WTC11 (cell line): ENCODE measurements at regions not wholly inside any gene's neighbourhood (a gene's known extent, or its start where the extent isn't known, plus 50 kb on each side); places are given as distances from the start of the nearest gene placed in this dataset.

Source experiments
- ATAC-seq: fragments of 200-7000 bp; cut with Tn5 transposase; 2 replicates; pipeline ENCODE4 v1.10.0; 2021; ENCODE audit warnings: mild to moderate bottlenecking, moderate library complexity
- CTCF ChIA-PET: fragments of 300-600 bp; sonication (Branson Sonifier 250); formaldehyde crosslinking; loops from one replicate; lab custom pipeline; 2021; ENCODE audit warnings: antibody characterized with exemption; lab: Charles Lee
- POLR2A ChIA-PET: fragments of 350-600 bp; sonication (Branson Sonifier 250); formaldehyde crosslinking; loops from one replicate; lab custom pipeline; 2021; ENCODE audit warnings: antibody characterized with exemption; lab: Charles Lee
- DNase-seq: peaks from one replicate; pipeline ENCODE4 v3.0.0; 2021; ENCODE audit warnings: low spot score
- H3K27ac Mint-ChIP-seq: 2 replicates; pipeline ENCODE4 v1.8.0; 2021; ENCODE audit warnings: mixed read lengths
- H3K27me3 Mint-ChIP-seq: 2 replicates; pipeline ENCODE4 v1.8.0; 2021; ENCODE audit warnings: low read depth, mild to moderate bottlenecking, moderate library complexity, mixed read lengths
- H3K36me3 Mint-ChIP-seq: 2 replicates; pipeline ENCODE4 v1.8.0; 2021; ENCODE audit warnings: mixed read lengths
- H3K4me1 Mint-ChIP-seq: 2 replicates; pipeline ENCODE4 v1.8.0; 2022; ENCODE audit warnings: mixed read lengths
- H3K4me3 Mint-ChIP-seq: 2 replicates; pipeline ENCODE4 v1.8.0; 2021; ENCODE audit warnings: mild to moderate bottlenecking, moderate library complexity, mixed read lengths
- H3K9me3 Mint-ChIP-seq: 2 replicates; pipeline ENCODE4 v1.8.0; 2021; ENCODE audit warnings: mixed read lengths
- ATF1 ChIP-seq: sonication (generic); formaldehyde crosslinking; IDR thresholded peaks from 2 replicates; pipeline ENCODE4 v1.8.1; 2023; ENCODE audit warnings: mild to moderate bottlenecking, moderate library complexity, missing genetic modification reagents
- CREB1 ChIP-seq: sonication (generic); formaldehyde crosslinking; IDR thresholded peaks from 2 replicates; pipeline ENCODE4 v1.8.0; 2023; ENCODE audit warnings: mild to moderate bottlenecking, missing genetic modification reagents
- FOXK1 ChIP-seq: sonication (generic); formaldehyde crosslinking; IDR thresholded peaks from 2 replicates; pipeline ENCODE4 v1.8.0; 2022; ENCODE audit warnings: mild to moderate bottlenecking, moderate library complexity, missing genetic modification reagents
- FOXP1 ChIP-seq: sonication (generic); formaldehyde crosslinking; IDR thresholded peaks from 2 replicates; pipeline ENCODE4 v1.8.0; 2022; ENCODE audit warnings: missing genetic modification reagents, mild to moderate bottlenecking, moderate library complexity, borderline replicate concordance
- HMGA2 ChIP-seq: fragments of 250-450 bp; sonication (Bioruptor Pico); IDR thresholded peaks from 2 replicates; pipeline ENCODE4 v1.4.0; 2021; ENCODE audit warnings: mild to moderate bottlenecking, moderate library complexity
- IRF2 ChIP-seq: sonication (generic); formaldehyde crosslinking; IDR thresholded peaks from 2 replicates; pipeline ENCODE4 v1.8.0; 2022; ENCODE audit warnings: low read depth, missing genetic modification reagents, borderline replicate concordance
- JUN ChIP-seq: sonication (generic); formaldehyde crosslinking; IDR thresholded peaks from 2 replicates; pipeline ENCODE4 v1.8.0; 2023; ENCODE audit warnings: mild to moderate bottlenecking, missing genetic modification reagents
- MYBL2 ChIP-seq: sonication (generic); formaldehyde crosslinking; IDR thresholded peaks from 2 replicates; pipeline ENCODE4 v1.8.1; 2023; ENCODE audit warnings: mild to moderate bottlenecking, moderate library complexity, missing genetic modification reagents
- NR1H2 ChIP-seq: sonication (generic); formaldehyde crosslinking; IDR thresholded peaks from 2 replicates; pipeline ENCODE4 v1.9.0; 2021; ENCODE audit warnings: mild to moderate bottlenecking, moderate library complexity, missing genetic modification reagents
- NR2C2 ChIP-seq: sonication (generic); formaldehyde crosslinking; IDR thresholded peaks from 2 replicates; pipeline ENCODE4 v1.8.0; 2022; ENCODE audit warnings: mild to moderate bottlenecking, missing genetic modification reagents
- RELA ChIP-seq: sonication (generic); formaldehyde crosslinking; IDR thresholded peaks from 2 replicates; pipeline ENCODE4 v1.8.1; 2022; ENCODE audit warnings: missing genetic modification reagents, mild to moderate bottlenecking, borderline replicate concordance
- RORB ChIP-seq: fragments of 250-450 bp; sonication (Bioruptor Pico); IDR thresholded peaks from 2 replicates; pipeline ENCODE4 v1.9.0; 2021; ENCODE audit warnings: mild to moderate bottlenecking
- ZNF138 ChIP-seq: sonication (generic); formaldehyde crosslinking; conservative IDR thresholded peaks from 2 replicates; pipeline ENCODE4 v1.8.1; 2022; ENCODE audit warnings: mild to moderate bottlenecking, moderate library complexity, missing genetic modification reagents
- TF ChIP-seq, protein P1 (sequence below): sonication (generic); formaldehyde crosslinking; IDR thresholded peaks from 2 replicates; pipeline ENCODE4 v1.8.1; 2023; ENCODE audit warnings: mild to moderate bottlenecking, moderate library complexity, missing genetic modification reagents
- TF ChIP-seq, protein P2 (sequence below): sonication (generic); formaldehyde crosslinking; IDR thresholded peaks from 2 replicates; pipeline ENCODE4 v1.8.1; 2022; ENCODE audit warnings: mild to moderate bottlenecking, moderate library complexity, missing genetic modification reagents
- TF ChIP-seq, protein P3 (sequence below): fragments of 250-450 bp; sonication (Bioruptor Pico); IDR thresholded peaks from 2 replicates; pipeline ENCODE4 v2.1.2; 2022; ENCODE audit warnings: mild to moderate bottlenecking, moderate library complexity
- TF ChIP-seq, protein P4 (sequence below): sonication (generic); formaldehyde crosslinking; IDR thresholded peaks from 2 replicates; pipeline ENCODE4 v1.8.0; 2023; ENCODE audit warnings: missing genetic modification reagents
- TF ChIP-seq, protein P5 (sequence below): sonication (generic); formaldehyde crosslinking; IDR thresholded peaks from 2 replicates; pipeline ENCODE4 v1.8.0; 2022; ENCODE audit warnings: mild to moderate bottlenecking, missing genetic modification reagents
- TF ChIP-seq, protein P6 (sequence below): sonication (generic); formaldehyde crosslinking; IDR thresholded peaks from 2 replicates; pipeline ENCODE4 v1.8.1; 2023; ENCODE audit warnings: mild to moderate bottlenecking, missing genetic modification reagents, moderate library complexity
- TF ChIP-seq, protein P7 (sequence below): sonication (generic); formaldehyde crosslinking; conservative IDR thresholded peaks from 2 replicates; pipeline ENCODE4 v1.8.1; 2022; ENCODE audit warnings: mild to moderate bottlenecking, missing genetic modification reagents

DNA sequence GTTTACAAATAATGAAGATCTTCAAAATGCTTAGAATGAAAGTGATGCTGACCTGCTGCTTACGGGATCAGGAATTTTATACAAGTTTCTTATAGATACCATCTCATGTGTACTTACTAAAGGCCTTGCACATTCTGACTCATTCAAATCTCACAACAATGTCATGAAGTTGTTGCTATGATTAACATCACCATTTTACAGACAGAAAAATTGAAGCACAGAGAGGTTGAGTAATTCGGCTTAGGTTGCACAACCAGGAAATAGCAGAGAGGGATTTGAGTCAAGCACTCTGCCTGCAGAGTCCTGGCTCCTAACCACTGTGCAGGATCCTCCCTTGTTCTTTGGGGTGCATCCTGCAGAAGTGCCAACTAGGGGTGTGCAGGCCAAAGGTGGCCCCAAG is 471.9 kb downstream of the MIAT start (continued):
- TF ChIP-seq RORB (CRISPR knock-in tag) = no peak
- no peak for TF ChIP-seq JUN
- TF ChIP-seq, protein P1, sequence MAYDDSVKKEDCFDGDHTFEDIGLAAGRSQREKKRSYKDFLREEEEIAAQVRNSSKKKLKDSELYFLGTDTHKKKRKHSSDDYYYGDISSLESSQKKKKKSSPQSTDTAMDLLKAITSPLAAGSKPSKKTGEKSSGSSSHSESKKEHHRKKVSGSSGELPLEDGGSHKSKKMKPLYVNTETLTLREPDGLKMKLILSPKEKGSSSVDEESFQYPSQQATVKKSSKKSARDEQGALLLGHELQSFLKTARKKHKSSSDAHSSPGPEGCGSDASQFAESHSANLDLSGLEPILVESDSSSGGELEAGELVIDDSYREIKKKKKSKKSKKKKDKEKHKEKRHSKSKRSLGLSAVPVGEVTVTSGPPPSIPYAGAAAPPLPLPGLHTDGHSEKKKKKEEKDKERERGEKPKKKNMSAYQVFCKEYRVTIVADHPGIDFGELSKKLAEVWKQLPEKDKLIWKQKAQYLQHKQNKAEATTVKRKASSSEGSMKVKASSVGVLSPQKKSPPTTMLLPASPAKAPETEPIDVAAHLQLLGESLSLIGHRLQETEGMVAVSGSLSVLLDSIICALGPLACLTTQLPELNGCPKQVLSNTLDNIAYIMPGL (CRISPR knock-in tag) = no peak

DNA sequence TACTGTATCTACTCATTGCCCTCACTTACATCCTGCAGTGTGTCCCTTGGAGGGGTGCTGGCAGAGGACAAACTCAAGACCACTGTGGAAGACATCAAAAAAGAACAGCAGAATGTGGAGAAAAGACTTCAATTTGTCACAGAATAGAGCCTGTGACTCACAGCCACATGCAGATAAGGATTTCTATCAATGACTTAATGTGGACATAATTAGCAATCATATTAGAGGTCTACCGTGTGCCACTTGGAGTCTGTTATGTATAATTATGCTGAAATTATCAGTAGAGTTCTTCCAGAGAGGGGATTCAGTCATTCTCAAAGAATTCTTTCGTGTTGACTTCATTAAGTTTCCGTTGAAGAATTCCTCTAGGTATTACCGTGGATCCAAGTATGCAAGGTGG is 473.5 kb downstream of the MIAT start:
- no peaks in the 10 kb centered on the region for H3K27me3 Mint-ChIP-seq
- H3K36me3 Mint-ChIP-seq = no peaks in the 10 kb centered on the region
- ChIA-PET POLR2A (no interaction called here), CTCF (no interaction called here)
- H3K27ac Mint-ChIP-seq = no peak overlapping the region
- no peak for TF ChIP-seq HMGA2 (CRISPR knock-in tag)
- TF ChIP-seq, protein P2, sequence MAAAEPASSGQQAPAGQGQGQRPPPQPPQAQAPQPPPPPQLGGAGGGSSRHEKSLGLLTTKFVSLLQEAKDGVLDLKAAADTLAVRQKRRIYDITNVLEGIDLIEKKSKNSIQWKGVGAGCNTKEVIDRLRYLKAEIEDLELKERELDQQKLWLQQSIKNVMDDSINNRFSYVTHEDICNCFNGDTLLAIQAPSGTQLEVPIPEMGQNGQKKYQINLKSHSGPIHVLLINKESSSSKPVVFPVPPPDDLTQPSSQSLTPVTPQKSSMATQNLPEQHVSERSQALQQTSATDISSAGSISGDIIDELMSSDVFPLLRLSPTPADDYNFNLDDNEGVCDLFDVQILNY (CRISPR knock-in tag) = no peak
- TF ChIP-seq, protein P3, sequence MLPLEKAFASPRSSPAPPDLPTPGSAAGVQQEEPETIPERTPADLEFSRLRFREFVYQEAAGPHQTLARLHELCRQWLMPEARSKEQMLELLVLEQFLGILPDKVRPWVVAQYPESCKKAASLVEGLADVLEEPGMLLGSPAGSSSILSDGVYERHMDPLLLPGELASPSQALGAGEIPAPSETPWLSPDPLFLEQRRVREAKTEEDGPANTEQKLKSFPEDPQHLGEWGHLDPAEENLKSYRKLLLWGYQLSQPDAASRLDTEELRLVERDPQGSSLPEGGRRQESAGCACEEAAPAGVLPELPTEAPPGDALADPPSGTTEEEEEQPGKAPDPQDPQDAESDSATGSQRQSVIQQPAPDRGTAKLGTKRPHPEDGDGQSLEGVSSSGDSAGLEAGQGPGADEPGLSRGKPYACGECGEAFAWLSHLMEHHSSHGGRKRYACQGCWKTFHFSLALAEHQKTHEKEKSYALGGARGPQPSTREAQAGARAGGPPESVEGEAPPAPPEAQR (CRISPR knock-in tag) = no peak
- TF ChIP-seq IRF2 (CRISPR knock-in tag) = no peak
- no peak for TF ChIP-seq FOXK1
- TF ChIP-seq, protein P4, sequence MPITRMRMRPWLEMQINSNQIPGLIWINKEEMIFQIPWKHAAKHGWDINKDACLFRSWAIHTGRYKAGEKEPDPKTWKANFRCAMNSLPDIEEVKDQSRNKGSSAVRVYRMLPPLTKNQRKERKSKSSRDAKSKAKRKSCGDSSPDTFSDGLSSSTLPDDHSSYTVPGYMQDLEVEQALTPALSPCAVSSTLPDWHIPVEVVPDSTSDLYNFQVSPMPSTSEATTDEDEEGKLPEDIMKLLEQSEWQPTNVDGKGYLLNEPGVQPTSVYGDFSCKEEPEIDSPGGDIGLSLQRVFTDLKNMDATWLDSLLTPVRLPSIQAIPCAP (CRISPR knock-in tag) = no peak
- no peak for TF ChIP-seq MYBL2 (CRISPR knock-in tag)
- no peak for TF ChIP-seq FOXP1
- TF ChIP-seq NR1H2 (CRISPR knock-in tag) = no peak
- TF ChIP-seq, protein P5, sequence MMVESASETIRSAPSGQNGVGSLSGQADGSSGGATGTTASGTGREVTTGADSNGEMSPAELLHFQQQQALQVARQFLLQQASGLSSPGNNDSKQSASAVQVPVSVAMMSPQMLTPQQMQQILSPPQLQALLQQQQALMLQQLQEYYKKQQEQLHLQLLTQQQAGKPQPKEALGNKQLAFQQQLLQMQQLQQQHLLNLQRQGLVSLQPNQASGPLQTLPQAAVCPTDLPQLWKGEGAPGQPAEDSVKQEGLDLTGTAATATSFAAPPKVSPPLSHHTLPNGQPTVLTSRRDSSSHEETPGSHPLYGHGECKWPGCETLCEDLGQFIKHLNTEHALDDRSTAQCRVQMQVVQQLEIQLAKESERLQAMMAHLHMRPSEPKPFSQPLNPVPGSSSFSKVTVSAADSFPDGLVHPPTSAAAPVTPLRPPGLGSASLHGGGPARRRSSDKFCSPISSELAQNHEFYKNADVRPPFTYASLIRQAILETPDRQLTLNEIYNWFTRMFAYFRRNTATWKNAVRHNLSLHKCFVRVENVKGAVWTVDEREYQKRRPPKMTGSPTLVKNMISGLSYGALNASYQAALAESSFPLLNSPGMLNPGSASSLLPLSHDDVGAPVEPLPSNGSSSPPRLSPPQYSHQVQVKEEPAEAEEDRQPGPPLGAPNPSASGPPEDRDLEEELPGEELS = no peak
- TF ChIP-seq NR2C2 (CRISPR knock-in tag) = no peak
- TF ChIP-seq ATF1 (CRISPR knock-in tag) = no peak
- TF ChIP-seq CREB1 (CRISPR knock-in tag) = no peak
- TF ChIP-seq ZNF138 (CRISPR knock-in tag) = no peak
- TF ChIP-seq, protein P6, sequence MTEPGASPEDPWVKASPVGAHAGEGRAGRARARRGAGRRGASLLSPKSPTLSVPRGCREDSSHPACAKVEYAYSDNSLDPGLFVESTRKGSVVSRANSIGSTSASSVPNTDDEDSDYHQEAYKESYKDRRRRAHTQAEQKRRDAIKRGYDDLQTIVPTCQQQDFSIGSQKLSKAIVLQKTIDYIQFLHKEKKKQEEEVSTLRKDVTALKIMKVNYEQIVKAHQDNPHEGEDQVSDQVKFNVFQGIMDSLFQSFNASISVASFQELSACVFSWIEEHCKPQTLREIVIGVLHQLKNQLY (CRISPR knock-in tag) = no peak
- TF ChIP-seq, protein P7, sequence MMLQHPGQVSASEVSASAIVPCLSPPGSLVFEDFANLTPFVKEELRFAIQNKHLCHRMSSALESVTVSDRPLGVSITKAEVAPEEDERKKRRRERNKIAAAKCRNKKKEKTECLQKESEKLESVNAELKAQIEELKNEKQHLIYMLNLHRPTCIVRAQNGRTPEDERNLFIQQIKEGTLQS = no peak
- TF ChIP-seq RELA (CRISPR knock-in tag) = no peak
- ATAC-seq = no peak
- 0 out of 2 replicates have a peak, but pooled peaks cover 4% of the 10 kb centered on the region for H3K4me1 Mint-ChIP-seq
- H3K4me3 Mint-ChIP-seq = no peak overlapping the region
- H3K9me3 Mint-ChIP-seq = no peaks in the 10 kb centered on the region
- DNase-seq = no peak
